H1 (cell line): ENCODE measurements at regions not wholly inside any gene's neighbourhood (a gene's known extent, or its start where the extent isn't known, plus 50 kb on each side); places are given as distances from the start of the nearest gene placed in this dataset.
A peak's percentile ranks its signal among the peaks of the same experiment; 100 is the strongest.

Experiments
- CTCF ChIA-PET: fragments of 300-600 bp; sonication (Branson Sonifier 250); formaldehyde crosslinking; loops from one replicate; lab custom pipeline; 2021; ENCODE audit not compliant: partially characterized antibody; lab: Charles Lee
- POLR2A ChIA-PET: fragments of 300-600 bp; sonication (Branson Sonifier 250); formaldehyde crosslinking; loops from one replicate; lab custom pipeline; 2021; ENCODE audit warnings: inconsistent platforms; ENCODE audit not compliant: partially characterized antibody; lab: Charles Lee
- DNase-seq, 2 experiments: peaks; one replicate each; pipeline versions ENCODE4 v3.0.0 to v3.0.0-alpha.2; 2010 to 2022; ENCODE audit warnings: low spot score in 2 of 2, low read depth in 1 of 2, mixed read lengths in 1 of 2
- FAIRE-seq: peaks from 2 replicates; lab custom pipeline; 2011; peaks lifted over from hg19 to GRCh38; lab: Jason Lieb, UNC
- H2AFZ ChIP-seq: 2 replicates; pipeline ENCODE4 v1.8.1; 2012; ENCODE audit warnings: low read length, inconsistent platforms
- H2AK5ac ChIP-seq: 2 replicates; pipeline ENCODE4 v1.6.1; 2013; ENCODE audit warnings: low read depth, low read length
- H2BK120ac ChIP-seq: replicated peaks from 2 replicates; pipeline ENCODE3; 2013; ENCODE audit warnings: low read depth, low read length, inconsistent platforms
- H2BK12ac ChIP-seq: 2 replicates; pipeline ENCODE4 v1.6.1; 2013; ENCODE audit warnings: low read depth, low read length
- H2BK15ac ChIP-seq: 2 replicates; pipeline ENCODE4 v1.6.1; 2013; ENCODE audit warnings: low read length
- H2BK20ac ChIP-seq: 2 replicates; pipeline ENCODE4 v1.6.1; 2013; ENCODE audit warnings: low read length
- H2BK5ac ChIP-seq: 2 replicates; pipeline ENCODE4 v1.6.1; 2013; ENCODE audit warnings: low read depth, low read length
- H3K14ac ChIP-seq: 2 replicates; pipeline ENCODE4 v1.6.1; 2013; ENCODE audit warnings: inconsistent platforms; ENCODE audit not compliant: insufficient read length
- H3K18ac ChIP-seq: 2 replicates; pipeline ENCODE4 v1.6.1; 2013; ENCODE audit warnings: low read length; ENCODE audit errors: extremely low read depth
- H3K23ac ChIP-seq: 2 replicates; pipeline ENCODE4 v1.6.1; 2013; ENCODE audit warnings: inconsistent platforms; ENCODE audit not compliant: insufficient read length
- H3K23me2 ChIP-seq: 2 replicates; pipeline ENCODE4 v1.6.1; 2013; ENCODE audit warnings: low read depth, low read length
- H3K27ac ChIP-seq: 2 replicates; pipeline ENCODE4 v1.6.1; 2011; ENCODE audit warnings: low read depth, low read length, inconsistent platforms
- H3K27me3 ChIP-seq, 4 experiments: replicated peaks in 1 of 4; 1 replicate in 1 of 4; 2 replicates in 3 of 4; pipeline versions ENCODE4 v1.6.1 to v1.8.1; 2011 to 2013; ENCODE audit warnings: low read length in 3 of 4, mild to moderate bottlenecking in 3 of 4, inconsistent platforms in 2 of 4, mixed read lengths in 2 of 4, moderate library complexity in 1 of 4; ENCODE audit not compliant: control insufficient read depth in 3 of 4, insufficient read depth in 3 of 4; ENCODE audit errors: extremely low read depth in 1 of 4
- H3K36me3 ChIP-seq, 4 experiments: 2 replicates each; pipeline versions ENCODE4 v1.6.1 to v1.8.1; 2011 to 2013; ENCODE audit warnings: mild to moderate bottlenecking in 4 of 4, low read length in 3 of 4, moderate library complexity in 2 of 4, control low read depth in 1 of 4, inconsistent platforms in 1 of 4; ENCODE audit not compliant: insufficient read depth in 4 of 4, control insufficient read depth in 2 of 4
- H3K4ac ChIP-seq: replicated peaks from 2 replicates; pipeline ENCODE3; 2013; ENCODE audit warnings: low read length, low read depth, mixed read lengths, inconsistent platforms; ENCODE audit not compliant: insufficient read length
- H3K4me1 ChIP-seq, 4 experiments: replicated peaks in 1 of 4; 1 replicate in 1 of 4; 2 replicates in 3 of 4; pipeline versions ENCODE4 v1.6.1 to v1.8.1; 2011 to 2013; ENCODE audit warnings: low read length in 3 of 4, inconsistent platforms in 2 of 4, mixed read lengths in 1 of 4; ENCODE audit not compliant: insufficient read depth in 4 of 4, control insufficient read depth in 3 of 4
- H3K4me2 ChIP-seq, 2 experiments: 2 replicates each; pipeline versions ENCODE4 v1.6.1 to v1.8.1; 2011 to 2013; ENCODE audit warnings: low read depth in 2 of 2, low read length in 2 of 2, control low read depth in 1 of 2, inconsistent platforms in 1 of 2, mild to moderate bottlenecking in 1 of 2; ENCODE audit not compliant: insufficient read depth in 1 of 2
- H3K4me3 ChIP-seq, 4 experiments: fragments of 200-600, 300-600 bp in 1 of 4; sonication (generic), shearing (Covaris generic), sonication (Bioruptor Twin) in 1 of 4; 2 replicates each; pipeline versions ENCODE4 v1.5.1 to v1.8.1; 2011 to 2016; ENCODE audit warnings: low read length in 4 of 4, low read depth in 3 of 4, control low read depth in 2 of 4, inconsistent platforms in 2 of 4, mild to moderate bottlenecking in 2 of 4, mixed read lengths in 1 of 4, moderate library complexity in 1 of 4; ENCODE audit not compliant: insufficient read depth in 2 of 4; ENCODE audit errors: extremely low read depth in 1 of 4
- H3K56ac ChIP-seq: replicated peaks from 2 replicates; pipeline ENCODE3; 2013; ENCODE audit warnings: low read depth, mild to moderate bottlenecking, mixed read lengths, low read length, inconsistent platforms; ENCODE audit not compliant: insufficient read length
- H3K79me1 ChIP-seq: 2 replicates; pipeline ENCODE4 v1.6.1; 2013; ENCODE audit warnings: low read depth, low read length, control low read depth
- H3K79me2 ChIP-seq, 2 experiments: 2 replicates each; pipeline versions ENCODE4 v1.6.1 to v1.8.1; 2012 to 2013; ENCODE audit warnings: low read length in 2 of 2, mild to moderate bottlenecking in 2 of 2, inconsistent platforms in 1 of 2; ENCODE audit not compliant: insufficient read depth in 2 of 2, control insufficient read depth in 1 of 2
- H3K9ac ChIP-seq, 4 experiments: replicated peaks in 1 of 4; 1 replicate in 1 of 4; 2 replicates in 3 of 4; pipeline versions ENCODE4 v1.6.1 to v1.8.1; 2011 to 2013; ENCODE audit warnings: low read depth in 3 of 4, low read length in 3 of 4, control low read depth in 2 of 4, mild to moderate bottlenecking in 2 of 4, moderate library complexity in 2 of 4, inconsistent platforms in 1 of 4; ENCODE audit errors: extremely low read depth in 1 of 4
- H3K9me3 ChIP-seq, 2 experiments: 2 replicates each; pipeline versions ENCODE4 v1.6.1 to v1.8.1; 2012 to 2013; ENCODE audit warnings: mild to moderate bottlenecking in 2 of 2, moderate library complexity in 2 of 2, control low read depth in 1 of 2, inconsistent platforms in 1 of 2, low read depth in 1 of 2, low read length in 1 of 2, mixed read lengths in 1 of 2; ENCODE audit not compliant: insufficient read depth in 2 of 2
- H4K20me1 ChIP-seq, 2 experiments: replicated peaks in 1 of 2; 2 replicates each; pipeline versions ENCODE3 to v1.8.1; 2011 to 2013; ENCODE audit warnings: inconsistent platforms in 2 of 2, low read length in 2 of 2, mild to moderate bottlenecking in 1 of 2; ENCODE audit not compliant: insufficient read depth in 2 of 2, control insufficient read depth in 1 of 2
- H4K5ac ChIP-seq: 2 replicates; pipeline ENCODE4 v1.6.1; 2013; ENCODE audit warnings: low read length, low read depth, mixed read lengths, inconsistent platforms; ENCODE audit not compliant: insufficient read length
- H4K8ac ChIP-seq: 2 replicates; pipeline ENCODE4 v1.8.0; 2013; ENCODE audit warnings: mild to moderate bottlenecking, moderate library complexity, low read length, inconsistent platforms; ENCODE audit not compliant: insufficient read depth; ENCODE audit errors: extremely low read depth
- H4K91ac ChIP-seq: replicated peaks from 2 replicates; pipeline ENCODE3; 2013; ENCODE audit warnings: low read length, mixed read lengths, inconsistent platforms; ENCODE audit not compliant: insufficient read length
- ATF2 ChIP-seq: IDR thresholded peaks from 2 replicates; pipeline ENCODE4 v1.6.1; 2012; ENCODE audit warnings: low read length, inconsistent platforms
- BACH1 ChIP-seq: IDR thresholded peaks from 2 replicates; pipeline ENCODE4 v1.6.1; 2012; ENCODE audit warnings: low read length, improper control_type of control experiment
- CBX5 ChIP-seq: fragments of 300-800, 300-1000 bp; sonication (generic); IDR thresholded peaks from 2 replicates; pipeline ENCODE4 v1.7.1; 2016; ENCODE audit warnings: antibody characterized with exemption, low read length, low read depth
- CHD2 ChIP-seq: IDR thresholded peaks from 2 replicates; pipeline ENCODE4 v1.6.1; 2012; ENCODE audit warnings: low read length, improper control_type of control experiment
- EGR1 ChIP-seq: IDR thresholded peaks from 2 replicates; pipeline ENCODE4 v1.6.1; 2011; ENCODE audit warnings: low read depth, low read length, borderline replicate concordance
- EP300 ChIP-seq, 2 experiments: IDR thresholded peaks; 1 replicate in 1 of 2; 2 replicates in 1 of 2; pipeline ENCODE4 v1.6.1; 2011 to 2012; ENCODE audit warnings: low read depth in 2 of 2, low read length in 2 of 2, mild to moderate bottlenecking in 2 of 2, borderline replicate concordance in 1 of 2, inconsistent platforms in 1 of 2, moderate library complexity in 1 of 2
- JUN ChIP-seq: IDR thresholded peaks from 2 replicates; pipeline ENCODE4 v1.6.1; 2011; ENCODE audit warnings: low read depth, mild to moderate bottlenecking, improper control_type of control experiment, low read length
- KDM1A ChIP-seq: fragments of 200-600, 300-600 bp; sonication (generic); IDR thresholded peaks from 2 replicates; pipeline ENCODE4 v1.7.1; 2016; ENCODE audit warnings: mild to moderate bottlenecking, low read length, borderline replicate concordance
- NRF1 ChIP-seq: IDR thresholded peaks from 2 replicates; pipeline ENCODE4 v1.6.1; 2011; ENCODE audit warnings: mild to moderate bottlenecking, low read depth, low read length, improper control_type of control experiment
- POLR2A ChIP-seq, 2 experiments: IDR thresholded peaks; 1 replicate in 1 of 2; 2 replicates in 1 of 2; pipeline ENCODE4 v1.6.1; 2011; ENCODE audit warnings: low read depth in 2 of 2, low read length in 2 of 2, mild to moderate bottlenecking in 2 of 2; ENCODE audit errors: control extremely low read depth in 1 of 2
- SAP30 ChIP-seq: fragments of 300-600 bp; sonication (generic); IDR thresholded peaks from 2 replicates; pipeline ENCODE4 v1.7.1; 2012; ENCODE audit warnings: low read length, moderate library complexity, mild to moderate bottlenecking, inconsistent platforms; ENCODE audit not compliant: insufficient read depth, insufficient replicate concordance
- SP1 ChIP-seq: IDR thresholded peaks from 2 replicates; pipeline ENCODE4 v1.6.1; 2011; ENCODE audit warnings: low read depth, low read length
- TCF12 ChIP-seq: IDR thresholded peaks from 2 replicates; pipeline ENCODE4 v1.6.1; 2011; ENCODE audit warnings: low read depth, mild to moderate bottlenecking, low read length
- TEAD4 ChIP-seq: IDR thresholded peaks from 2 replicates; pipeline ENCODE4 v1.6.1; 2012; ENCODE audit warnings: low read depth, low read length, inconsistent platforms, mixed read lengths
- WGBS, 2 experiments: shearing (Covaris generic) in 1 of 2; methylation state at CpG; one replicate each; pipeline versions ENCODE4 v1.1.6 to v1.1.7; 2013 to 2015; ENCODE audit warnings: low lambda C conversion rate in 2 of 2, mixed read lengths in 2 of 2, inconsistent platforms in 1 of 2, low coverage in 1 of 2, missing lambda C conversion rate in 1 of 2; ENCODE audit not compliant: insufficient replicate concordance in 2 of 2, insufficient coverage in 1 of 2, insufficient read length in 1 of 2; ENCODE audit errors: extremely low coverage in 1 of 2, missing lambda C conversion rate in 1 of 2; 5-methylcytosine and 5-hydroxymethylcytosine counted together

- Histone ChIP-seq H2BK12ac (0 out of 2 replicates have a peak overlapping the region, but pooled peaks have one; percentile 27), H3K4ac (no peak overlapping the region), H3K18ac (no peak overlapping the region), H2BK120ac (no peak overlapping the region), H3K4me3 (no peak overlapping the region), H3K4me1 (no peaks in the 10 kb centered on the region), H2AFZ (no peak overlapping the region), H4K20me1 (peaks cover 0 to 2% of the 10 kb centered on the region in 2 experiments), H3K9ac (no peak overlapping the region), H4K8ac (no peak overlapping the region), H4K5ac (no peak overlapping the region), H2BK15ac (no peak overlapping the region), H3K27me3 (no peaks in the 10 kb centered on the region), H3K23me2 (peaks cover 3% of the 10 kb centered on the region; the same call in 1 of the 2 replicates), H2BK5ac (no peak overlapping the region), H3K79me1 (no peaks in the 10 kb centered on the region), H3K23ac (no peak overlapping the region), H3K56ac (peak overlapping the region; percentile 86), H4K91ac (peak overlapping the region; percentile 15), H2BK20ac (no peak overlapping the region), H3K9me3 (no peaks in the 10 kb centered on the region), H3K14ac (no peak overlapping the region)
- no peak for FAIRE-seq
- no peak for DNase-seq
- POLR2A ChIA-PET, result no interaction called here
- CTCF ChIA-PET, result no interaction called here
- no peak for TF ChIP-seq KDM1A
- no peak for TF ChIP-seq EP300 (IDR thresholded peaks at IDR 0.05; ENCODE audit: borderline replicate concordance in 1 of 2, low read depth in 2 of 2, low read length in 2 of 2)
- no peak for TF ChIP-seq TEAD4
- no peak for TF ChIP-seq CHD2
- TF ChIP-seq NRF1, result no peak
- TF ChIP-seq POLR2A (IDR thresholded peaks at IDR 0.05; ENCODE audit: control extremely low read depth in 1 of 2, low read depth in 2 of 2, low read length in 2 of 2), result no peak
- TF ChIP-seq ATF2, result no peak
- TF ChIP-seq TCF12, result no peak
- TF ChIP-seq BACH1, result no peak
- no peak for TF ChIP-seq SP1
- TF ChIP-seq JUN, result no peak
- no peak for TF ChIP-seq EGR1
- TF ChIP-seq CBX5, result no peak
- no peak for TF ChIP-seq SAP30
- TF ChIP-seq, all 59 proteins: peak for 0
- no peaks in the 10 kb centered on the region; a peak in 1 of 4 replicates for H3K79me2 ChIP-seq
- no peaks in the 10 kb centered on the region for H3K36me3 ChIP-seq
- 85% methylated on average over 7 of the region's 7 CpGs; no CpG with 5 or more reads in 1 of the 2 experiments for WGBS, 2 experiments
- no peak overlapping the region for H2AK5ac ChIP-seq
- no peak overlapping the region for H3K4me2 ChIP-seq
- no peak overlapping the region for H3K27ac ChIP-seq
Measured at GRCh38 chr6:1068905-1069304, 243.0 kb upstream of the FOXQ1 start.
